SK-MEL-5 (cell line): ENCODE measurements at regions not wholly inside any gene's neighbourhood (a gene's known extent, or its start where the extent isn't known, plus 50 kb on each side); places are given as distances from the start of the nearest gene placed in this dataset.

Source experiments
- DNase-seq: peaks from one replicate; pipeline ENCODE4 v3.0.0-alpha.2; 2016; ENCODE audit warnings: low read depth, low spot score
- in situ Hi-C: cut with HindIII; loops from 2 replicates; pipeline ENCODE4 v1.10.0; 2016; ENCODE audit warnings: low sequenced_read_pairs, high pct_unique_total_duplicates, low pct_unique_long_range_greater_than_20kb

- in situ Hi-C loops, result no loop called here
- DNase-seq, result no peak
Measured at GRCh38 chr9:105194234-105194633, 50.2 kb upstream of the SLC44A1 start.
